IMR-90 (cell line): ENCODE measurements at regions not wholly inside any gene's neighbourhood (a gene's known extent, or its start where the extent isn't known, plus 50 kb on each side); places are given as distances from the start of the nearest gene placed in this dataset.

Experiments used
- ATAC-seq: fragments of 200-7000 bp; cut with Tn5 transposase; 2 replicates; pipeline ENCODE4 v1.9.1; 2020; ENCODE audit warnings: low read depth, mild to moderate bottlenecking, moderate library complexity
- BruUV-seq: library from RNA; stranded (reverse); fragments of 400-500 nt; replicated peaks from 2 replicates; lab custom pipeline; 2021; lab: Mats Ljungman, UMichigan
- CTCF ChIA-PET: fragments of 300-600 bp; formaldehyde crosslinking; extraction: SDS; loops from one replicate; lab custom pipeline; 2021; ENCODE audit warnings: antibody characterized with exemption; lab: Yijun Ruan, JAX
- POLR2A ChIA-PET: fragments of 300-600 bp; sonication (Branson Sonifier 250); formaldehyde crosslinking; loops from one replicate; lab custom pipeline; 2022; ENCODE audit warnings: antibody characterized with exemption; ENCODE audit not compliant: unreplicated experiment; lab: Charles Lee
- DNase-seq: peaks from one replicate; pipeline ENCODE4 v3.0.0; 2013
- H2AFZ ChIP-seq: replicated peaks from 2 replicates; pipeline ENCODE3; 2013; ENCODE audit warnings: low read length, mild to moderate bottlenecking; ENCODE audit not compliant: poor library complexity
- H2AK5ac ChIP-seq: 2 replicates; pipeline ENCODE4 v1.6.1; 2013; ENCODE audit warnings: low read depth, low read length, inconsistent platforms
- H2AK9ac ChIP-seq: replicated peaks from 2 replicates; pipeline ENCODE3; 2013; ENCODE audit warnings: mild to moderate bottlenecking, low read depth, low read length, moderate library complexity; ENCODE audit not compliant: poor library complexity
- H2BK120ac ChIP-seq: 2 replicates; pipeline ENCODE4 v1.6.1; 2013; ENCODE audit warnings: low read depth, low read length, inconsistent platforms
- H2BK15ac ChIP-seq: 3 replicates; pipeline ENCODE4 v1.6.1; 2013; ENCODE audit warnings: low read depth, low read length, inconsistent platforms
- H2BK20ac ChIP-seq: 2 replicates; pipeline ENCODE4 v1.6.1; 2013; ENCODE audit warnings: low read depth, mild to moderate bottlenecking, inconsistent platforms, low read length, moderate library complexity
- H2BK5ac ChIP-seq: 2 replicates; pipeline ENCODE4 v1.6.1; 2013; ENCODE audit warnings: mild to moderate bottlenecking, low read depth, low read length, inconsistent platforms; ENCODE audit not compliant: poor library complexity, severe bottlenecking
- H3K14ac ChIP-seq: replicated peaks from 2 replicates; pipeline ENCODE4 v1.6.1; 2013; ENCODE audit warnings: low read depth, low read length, inconsistent platforms
- H3K18ac ChIP-seq: 2 replicates; pipeline ENCODE4 v1.6.1; 2013; ENCODE audit warnings: low read depth, low read length, control low read depth
- H3K23ac ChIP-seq: 2 replicates; pipeline ENCODE4 v1.6.1; 2013; ENCODE audit warnings: low read depth, low read length, inconsistent platforms
- H3K27ac ChIP-seq: 2 replicates; pipeline ENCODE4 v1.5.1; 2013; ENCODE audit warnings: mild to moderate bottlenecking, control low read depth, low read length; ENCODE audit not compliant: insufficient read depth
- H3K27me3 ChIP-seq: 2 replicates; pipeline ENCODE4 v1.6.1; 2013; ENCODE audit warnings: low read length; ENCODE audit not compliant: control insufficient read depth, insufficient read depth
- H3K36me3 ChIP-seq: 2 replicates; pipeline ENCODE4 v1.6.1; 2013; ENCODE audit warnings: low read length, mixed read lengths; ENCODE audit not compliant: control insufficient read depth, insufficient read depth
- H3K4ac ChIP-seq: 2 replicates; pipeline ENCODE4 v1.6.1; 2013; ENCODE audit warnings: low read depth, low read length, inconsistent platforms
- H3K4me1 ChIP-seq: 2 replicates; pipeline ENCODE4 v1.6.1; 2013; ENCODE audit warnings: low read length, mixed read lengths; ENCODE audit not compliant: control insufficient read depth, insufficient read depth
- H3K4me2 ChIP-seq: 2 replicates; pipeline ENCODE4 v1.6.1; 2013; ENCODE audit warnings: low read depth, mild to moderate bottlenecking, control low read depth, low read length, moderate library complexity
- H3K4me3 ChIP-seq: 2 replicates; pipeline ENCODE4 v1.5.1; 2013; ENCODE audit warnings: low read depth, mild to moderate bottlenecking, control low read depth, low read length, moderate library complexity; ENCODE audit not compliant: insufficient read depth
- H3K56ac ChIP-seq: 2 replicates; pipeline ENCODE4 v1.6.1; 2013; ENCODE audit warnings: low read length, inconsistent platforms; ENCODE audit not compliant: insufficient read depth; ENCODE audit errors: extremely low read depth
- H3K79me1 ChIP-seq, 2 experiments: 2 replicates each; pipeline ENCODE4 v1.6.1; 2013; ENCODE audit warnings: low read length in 2 of 2, inconsistent platforms in 1 of 2, low read depth in 1 of 2
- H3K9ac ChIP-seq: 2 replicates; pipeline ENCODE4 v1.6.1; 2013; ENCODE audit warnings: low read depth, low read length, control low read depth
- H3K9me1 ChIP-seq: 2 replicates; pipeline ENCODE4 v1.6.1; 2013; ENCODE audit warnings: low read length, inconsistent platforms; ENCODE audit not compliant: insufficient read depth
- H3K9me3 ChIP-seq: 2 replicates; pipeline ENCODE4 v1.6.1; 2013; ENCODE audit warnings: low read length; ENCODE audit not compliant: control insufficient read depth, insufficient read depth
- H4K20me1 ChIP-seq: 2 replicates; pipeline ENCODE4 v1.6.1; 2013; ENCODE audit warnings: low read length, inconsistent platforms; ENCODE audit not compliant: insufficient read depth
- H4K5ac ChIP-seq: 2 replicates; pipeline ENCODE4 v1.6.1; 2013; ENCODE audit warnings: mild to moderate bottlenecking, low read depth, low read length, control low read depth
- H4K8ac ChIP-seq, 2 experiments: 2 replicates each; pipeline ENCODE4 v1.6.1; 2013; ENCODE audit warnings: low read depth in 2 of 2, low read length in 2 of 2, control low read depth in 1 of 2, inconsistent platforms in 1 of 2
- H4K91ac ChIP-seq: 2 replicates; pipeline ENCODE4 v1.6.1; 2013; ENCODE audit warnings: low read depth, low read length, inconsistent platforms; ENCODE audit not compliant: insufficient read depth
- CEBPB ChIP-seq: IDR thresholded peaks from 2 replicates; pipeline ENCODE4 v1.6.1; 2012; ENCODE audit warnings: low read depth, low read length, improper control_type of control experiment
- CHD1 ChIP-seq: IDR thresholded peaks from 2 replicates; pipeline ENCODE4 v1.6.1; 2012; ENCODE audit warnings: low read depth, low read length, improper control_type of control experiment
- MXI1 ChIP-seq: IDR thresholded peaks from 2 replicates; pipeline ENCODE4 v1.6.1; 2012; ENCODE audit warnings: low read depth, mild to moderate bottlenecking, low read length, moderate library complexity, borderline replicate concordance
- NFE2L2 ChIP-seq: fragments of 150-350 bp; IDR thresholded peaks from 2 replicates; pipeline ENCODE4 v1.6.1; 2016; ENCODE audit warnings: low read depth, mild to moderate bottlenecking, low read length
- USF2 ChIP-seq: fragments of 150-350 bp; IDR thresholded peaks from 2 replicates; pipeline ENCODE4 v1.6.1; 2017; ENCODE audit warnings: mild to moderate bottlenecking, antibody characterized with exemption, low read length, low read depth
- WGBS, 2 experiments: methylation state at CpG; one replicate each; pipeline versions ENCODE4 v1.1.5 to v1.1.7; 2013; ENCODE audit warnings: missing lambda C conversion rate in 2 of 2; ENCODE audit not compliant: insufficient read length in 1 of 2; ENCODE audit errors: extremely low coverage in 2 of 2; 5-methylcytosine and 5-hydroxymethylcytosine counted together
- dilution Hi-C: fragments of 300-500 bp; cut with HindIII; formaldehyde crosslinking; loops from one replicate; pipeline ENCODE4 v1.14.3; 2018; ENCODE audit warnings: low sequenced_read_pairs; ENCODE audit not compliant: unreplicated experiment
- in situ Hi-C: fragments of 300-500 bp; cut with MboI; formaldehyde crosslinking; loops from 3 replicates; pipeline ENCODE4 v1.14.3; 2019; ENCODE audit warnings: low sequenced_read_pairs, inconsistent platforms, mixed read lengths
- intact Hi-C: fragments of 100-400 bp; cut with micrococcal nuclease; formaldehyde crosslinking; loops from 2 replicates; pipeline ENCODE4 v1.10.0; 2022
- TF ChIP-seq, protein P1 (sequence below): conservative IDR thresholded peaks from 2 replicates; pipeline ENCODE4 v1.5.1; 2012; ENCODE audit warnings: mild to moderate bottlenecking, low read depth, low read length, improper control_type of control experiment

- Histone ChIP-seq H2AK9ac (no peak overlapping the region), H3K9me3 (0 out of 2 replicates have a peak, but pooled peaks cover 2% of the 10 kb centered on the region), H4K91ac (no peak overlapping the region), H3K4me1 (no peaks in the 10 kb centered on the region), H2AK5ac (no peak overlapping the region), H3K23ac (no peak overlapping the region), H3K9me1 (no peaks in the 10 kb centered on the region), H3K36me3 (no peaks in the 10 kb centered on the region), H3K79me1 (no peaks in the 10 kb centered on the region), H2BK120ac (no peak overlapping the region), H3K4ac (no peak overlapping the region), H3K9ac (no peak overlapping the region), H2AFZ (no peak overlapping the region), H3K27me3 (no peaks in the 10 kb centered on the region), H4K20me1 (no peaks in the 10 kb centered on the region), H3K18ac (no peak overlapping the region), H3K56ac (no peak overlapping the region), H3K27ac (no peak overlapping the region), H3K14ac (no peak overlapping the region), H3K4me3 (no peak overlapping the region), H4K5ac (no peak overlapping the region), H4K8ac (no peak overlapping the region), H2BK5ac (no peak overlapping the region), H2BK15ac (no peak overlapping the region), H3K4me2 (no peak overlapping the region), H2BK20ac (no peak overlapping the region)
- WGBS, 2 experiments = no CpG with 5 or more reads among the region's 1 CpG
- dilution Hi-C loops = no loop called here
- in situ Hi-C loops = no loop called here
- ChIA-PET POLR2A (no interaction called here), CTCF (no interaction called here)
- intact Hi-C loops = no loop called here
- DNase-seq = no peak
- no TSS peak for BruUV-seq
- ATAC-seq = no peak
- TF ChIP-seq, protein P1, sequence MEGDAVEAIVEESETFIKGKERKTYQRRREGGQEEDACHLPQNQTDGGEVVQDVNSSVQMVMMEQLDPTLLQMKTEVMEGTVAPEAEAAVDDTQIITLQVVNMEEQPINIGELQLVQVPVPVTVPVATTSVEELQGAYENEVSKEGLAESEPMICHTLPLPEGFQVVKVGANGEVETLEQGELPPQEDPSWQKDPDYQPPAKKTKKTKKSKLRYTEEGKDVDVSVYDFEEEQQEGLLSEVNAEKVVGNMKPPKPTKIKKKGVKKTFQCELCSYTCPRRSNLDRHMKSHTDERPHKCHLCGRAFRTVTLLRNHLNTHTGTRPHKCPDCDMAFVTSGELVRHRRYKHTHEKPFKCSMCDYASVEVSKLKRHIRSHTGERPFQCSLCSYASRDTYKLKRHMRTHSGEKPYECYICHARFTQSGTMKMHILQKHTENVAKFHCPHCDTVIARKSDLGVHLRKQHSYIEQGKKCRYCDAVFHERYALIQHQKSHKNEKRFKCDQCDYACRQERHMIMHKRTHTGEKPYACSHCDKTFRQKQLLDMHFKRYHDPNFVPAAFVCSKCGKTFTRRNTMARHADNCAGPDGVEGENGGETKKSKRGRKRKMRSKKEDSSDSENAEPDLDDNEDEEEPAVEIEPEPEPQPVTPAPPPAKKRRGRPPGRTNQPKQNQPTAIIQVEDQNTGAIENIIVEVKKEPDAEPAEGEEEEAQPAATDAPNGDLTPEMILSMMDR = no peak
- TF ChIP-seq MXI1 (no peak), NFE2L2 (no peak), CHD1 (no peak), USF2 (no peak), CEBPB (no peak)
These were observed 137.9 kb downstream of the QRSL1 start for GRCh38 chr6:106767271-106767670.
